Spleen (tissue), 7 donors: ENCODE measurements at regions not wholly inside any gene's neighbourhood (a gene's known extent, or its start where the extent isn't known, plus 50 kb on each side); places are given as distances from the start of the nearest gene placed in this dataset.

Source experiments
- POLR2A ChIP-seq, 3 donors: fragments of 450-650 bp; IDR thresholded peaks; one replicate each; pipeline ENCODE4 v1.5.1; 2017; ENCODE audit warnings: antibody characterized with exemption in 3 of 3, mild to moderate bottlenecking in 1 of 3
- POLR2AphosphoS5 ChIP-seq, 3 donors: sonication (generic); formaldehyde crosslinking; IDR thresholded peaks; one replicate each; pipeline ENCODE4 v1.5.1; 2017; ENCODE audit warnings: antibody characterized with exemption in 3 of 3
- TF ChIP-seq, protein P1 (sequence below), 11 experiments: fragments of 200-600 bp in 7 of 11; fragments of 450-650 bp in 4 of 11; sonication (generic) in 4 of 11; IDR thresholded peaks in 8 of 11; conservative IDR thresholded peaks in 3 of 11; 1 replicate in 7 of 11; 2 replicates in 4 of 11; pipeline versions ENCODE4 v1.4.0 to v1.8.0; 2016 to 2021; ENCODE audit warnings: antibody characterized with exemption in 11 of 11, inconsistent platforms in 4 of 11, mild to moderate bottlenecking in 1 of 11
- donor health status: DM: no; HTN: no; CAD: no; lungs with moderate emphysema.
- donor health status: DM: no; HTN: no; CAD: no.
- donor health status: DM: no; HTN: no; CAD: no.

DNA sequence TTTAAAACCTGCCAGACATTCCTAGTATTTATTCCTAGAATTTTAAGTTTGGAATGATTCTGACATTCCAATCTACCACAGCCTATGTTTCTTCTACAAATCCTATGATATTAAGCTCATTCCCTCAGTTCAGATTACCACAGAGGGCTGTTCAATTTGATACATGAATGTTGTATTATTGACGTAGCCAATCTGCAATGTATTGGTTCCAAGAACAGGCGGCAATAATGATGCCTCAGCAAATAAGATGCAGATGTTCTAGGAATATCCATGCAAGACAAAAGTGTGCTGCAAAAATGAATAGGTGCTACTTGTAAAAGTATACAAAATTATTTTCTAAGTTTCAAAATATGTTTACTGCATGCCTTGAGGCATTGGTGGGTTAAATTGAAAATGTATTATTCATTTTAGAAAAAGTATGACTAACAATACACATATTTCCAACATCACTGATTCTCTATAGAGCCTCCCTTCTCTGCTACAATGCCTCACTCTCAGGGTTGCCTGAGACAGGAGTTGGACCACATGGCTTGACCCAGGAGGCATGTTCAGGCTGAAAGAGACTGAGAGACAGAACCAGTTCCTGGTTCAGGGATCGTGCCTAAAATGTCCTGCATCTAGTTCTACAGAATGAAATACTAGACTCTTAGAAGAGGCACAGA is 94.1 kb upstream of the CREB5 start:
- TF ChIP-seq, protein P1, sequence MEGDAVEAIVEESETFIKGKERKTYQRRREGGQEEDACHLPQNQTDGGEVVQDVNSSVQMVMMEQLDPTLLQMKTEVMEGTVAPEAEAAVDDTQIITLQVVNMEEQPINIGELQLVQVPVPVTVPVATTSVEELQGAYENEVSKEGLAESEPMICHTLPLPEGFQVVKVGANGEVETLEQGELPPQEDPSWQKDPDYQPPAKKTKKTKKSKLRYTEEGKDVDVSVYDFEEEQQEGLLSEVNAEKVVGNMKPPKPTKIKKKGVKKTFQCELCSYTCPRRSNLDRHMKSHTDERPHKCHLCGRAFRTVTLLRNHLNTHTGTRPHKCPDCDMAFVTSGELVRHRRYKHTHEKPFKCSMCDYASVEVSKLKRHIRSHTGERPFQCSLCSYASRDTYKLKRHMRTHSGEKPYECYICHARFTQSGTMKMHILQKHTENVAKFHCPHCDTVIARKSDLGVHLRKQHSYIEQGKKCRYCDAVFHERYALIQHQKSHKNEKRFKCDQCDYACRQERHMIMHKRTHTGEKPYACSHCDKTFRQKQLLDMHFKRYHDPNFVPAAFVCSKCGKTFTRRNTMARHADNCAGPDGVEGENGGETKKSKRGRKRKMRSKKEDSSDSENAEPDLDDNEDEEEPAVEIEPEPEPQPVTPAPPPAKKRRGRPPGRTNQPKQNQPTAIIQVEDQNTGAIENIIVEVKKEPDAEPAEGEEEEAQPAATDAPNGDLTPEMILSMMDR (IDR thresholded peaks at IDR 0.05 in 8 of 11, conservative IDR thresholded peaks at IDR 0.05 in 3 of 11) = no peak
- TF ChIP-seq POLR2A (IDR thresholded peaks at IDR 0.05) (no peak), POLR2AphosphoS5 (IDR thresholded peaks at IDR 0.05) (no peak)
